Stimulated activated naive CD8-positive, alpha-beta T cell treated with anti-CD3 and anti-CD28 coated beads, Interleukin-15, Interleukin-2, amounts not matched to agents 100 U/mL and 50 U/mL, for 24 hours (primary cell): ENCODE measurements at regions not wholly inside any gene's neighbourhood (a gene's known extent, or its start where the extent isn't known, plus 50 kb on each side); places are given as distances from the start of the nearest gene placed in this dataset.

Source experiments
- ATAC-seq: fragments of 150-1000 bp; cut with Tn5 transposase; one replicate; pipeline ENCODE4 v1.10.0; 2021
- DNase-seq: peaks from one replicate; pipeline ENCODE4 v3.0.0; 2021

- DNase-seq (no peak), ATAC-seq (no peak)
Observed at GRCh38 chr20:58091810-58092209, 136.6 kb downstream of the ANKRD60 start.

- no peak for DNase-seq
- no peak for ATAC-seq
Observed at GRCh38 chr20:58090161-58090560, 138.3 kb downstream of the ANKRD60 start.

- DNase-seq (no peak), ATAC-seq (no peak)
Observed at GRCh38 chr20:58088625-58089024, 139.8 kb downstream of the ANKRD60 start.

- ATAC-seq = no peak
Observed at GRCh38 chr20:58088105-58088504, 140.3 kb downstream of the ANKRD60 start.

GRCh38 chr20:58087562-58087858 lies 140.9 kb downstream of the ANKRD60 start:
- no peak for DNase-seq
- no peak for ATAC-seq

More at GRCh38 chr20:58088105-58088504, 140.3 kb downstream of the ANKRD60 start:
- DNase-seq = no peak

- ATAC-seq = no peak
- DNase-seq = peak; percentile 19
Observed at GRCh38 chr20:58086763-58087561, 141.5 kb downstream of the ANKRD60 start.

GRCh38 chr20:58084966-58085365 lies 143.5 kb downstream of the ANKRD60 start:
- ATAC-seq = no peak
- no peak for DNase-seq

GRCh38 chr20:58084566-58084965 lies 143.9 kb downstream of the ANKRD60 start:
- no peak for ATAC-seq
- no peak for DNase-seq

- DNase-seq = no peak
- no peak for ATAC-seq
Observed at GRCh38 chr20:58081846-58082245, 146.6 kb downstream of the ANKRD60 start.

GRCh38 chr20:58078741-58079522 lies 149.5 kb downstream of the ANKRD60 start:
- ATAC-seq = no peak

GRCh38 chr20:58077282-58077681 lies 151.2 kb downstream of the ANKRD60 start:
- ATAC-seq (no peak), DNase-seq (no peak)

More at GRCh38 chr20:58078741-58079522, 149.5 kb downstream of the ANKRD60 start:
- no peak for DNase-seq

- DNase-seq = no peak
- ATAC-seq = no peak
Observed at GRCh38 chr20:58076405-58076804, 152.0 kb downstream of the ANKRD60 start.

GRCh38 chr20:58075586-58076345 lies 152.7 kb downstream of the ANKRD60 start:
- no peak for DNase-seq
- ATAC-seq = no peak

GRCh38 chr20:58073945-58074856 lies 154.3 kb downstream of the ANKRD60 start:
- DNase-seq = no peak
- no peak for ATAC-seq

- no peak for ATAC-seq
Observed at GRCh38 chr20:58072695-58073671, 155.5 kb downstream of the ANKRD60 start.

GRCh38 chr20:58071991-58072390 lies 156.5 kb downstream of the ANKRD60 start:
- DNase-seq (no peak), ATAC-seq (no peak)

More at GRCh38 chr20:58072695-58073671, 155.5 kb downstream of the ANKRD60 start:
- DNase-seq = no peak

GRCh38 chr20:58071298-58071697 lies 157.2 kb downstream of the ANKRD60 start:
- no peak for DNase-seq
- ATAC-seq = no peak

- no peak for ATAC-seq
Observed at GRCh38 chr20:58070664-58071196, 157.7 kb downstream of the ANKRD60 start.

GRCh38 chr20:58069796-58070663 lies 158.4 kb downstream of the ANKRD60 start:
- DNase-seq = no peak
- ATAC-seq = no peak

More at GRCh38 chr20:58070664-58071196, 157.7 kb downstream of the ANKRD60 start:
- DNase-seq = no peak
